ENCODE measurements at regions not wholly inside any gene's neighbourhood (a gene's known extent, or its start where the extent isn't known, plus 50 kb on each side); places are given as distances from the start of the nearest gene placed in this dataset.

DNA sequence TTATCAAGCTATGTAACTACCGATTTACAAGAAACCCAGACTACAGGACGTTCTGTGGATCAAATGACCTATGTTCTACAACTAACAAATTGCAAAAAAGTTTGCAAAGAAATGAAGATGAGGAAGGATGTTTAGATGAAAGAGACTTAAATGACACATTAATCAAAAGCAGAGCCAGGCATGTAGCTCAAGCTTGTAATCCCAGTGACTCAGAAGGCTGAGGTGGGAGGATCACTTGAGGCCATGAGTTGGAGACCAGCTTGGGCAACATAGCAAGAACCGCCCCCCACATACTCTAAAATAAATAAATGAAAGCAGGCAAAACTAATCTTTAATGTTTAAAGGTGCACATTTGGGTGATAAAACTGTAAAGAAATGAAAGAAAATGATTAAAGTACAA is 331.9 kb downstream of the BTG1 start:
- Mint-ChIP-seq H3K27ac (ENCODE audit: unreplicated experiment) (no peak overlapping the region), H3K36me3 (ENCODE audit: low read depth) (peaks cover 10% of the 10 kb centered on the region), H3K9me3 (peaks cover 7% of the 10 kb centered on the region), H3K4me1 (peaks cover 13% of the 10 kb centered on the region), H3K4me3 (no peak overlapping the region), H3K27me3 (ENCODE audit: low read depth) (no peaks in the 10 kb centered on the region)
- TF ChIP-seq, protein P1, sequence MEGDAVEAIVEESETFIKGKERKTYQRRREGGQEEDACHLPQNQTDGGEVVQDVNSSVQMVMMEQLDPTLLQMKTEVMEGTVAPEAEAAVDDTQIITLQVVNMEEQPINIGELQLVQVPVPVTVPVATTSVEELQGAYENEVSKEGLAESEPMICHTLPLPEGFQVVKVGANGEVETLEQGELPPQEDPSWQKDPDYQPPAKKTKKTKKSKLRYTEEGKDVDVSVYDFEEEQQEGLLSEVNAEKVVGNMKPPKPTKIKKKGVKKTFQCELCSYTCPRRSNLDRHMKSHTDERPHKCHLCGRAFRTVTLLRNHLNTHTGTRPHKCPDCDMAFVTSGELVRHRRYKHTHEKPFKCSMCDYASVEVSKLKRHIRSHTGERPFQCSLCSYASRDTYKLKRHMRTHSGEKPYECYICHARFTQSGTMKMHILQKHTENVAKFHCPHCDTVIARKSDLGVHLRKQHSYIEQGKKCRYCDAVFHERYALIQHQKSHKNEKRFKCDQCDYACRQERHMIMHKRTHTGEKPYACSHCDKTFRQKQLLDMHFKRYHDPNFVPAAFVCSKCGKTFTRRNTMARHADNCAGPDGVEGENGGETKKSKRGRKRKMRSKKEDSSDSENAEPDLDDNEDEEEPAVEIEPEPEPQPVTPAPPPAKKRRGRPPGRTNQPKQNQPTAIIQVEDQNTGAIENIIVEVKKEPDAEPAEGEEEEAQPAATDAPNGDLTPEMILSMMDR (conservative IDR thresholded peaks at IDR 0.05) = no peak
- DNase-seq (ENCODE audit: low read depth, low spot score) = no peak

DNA sequence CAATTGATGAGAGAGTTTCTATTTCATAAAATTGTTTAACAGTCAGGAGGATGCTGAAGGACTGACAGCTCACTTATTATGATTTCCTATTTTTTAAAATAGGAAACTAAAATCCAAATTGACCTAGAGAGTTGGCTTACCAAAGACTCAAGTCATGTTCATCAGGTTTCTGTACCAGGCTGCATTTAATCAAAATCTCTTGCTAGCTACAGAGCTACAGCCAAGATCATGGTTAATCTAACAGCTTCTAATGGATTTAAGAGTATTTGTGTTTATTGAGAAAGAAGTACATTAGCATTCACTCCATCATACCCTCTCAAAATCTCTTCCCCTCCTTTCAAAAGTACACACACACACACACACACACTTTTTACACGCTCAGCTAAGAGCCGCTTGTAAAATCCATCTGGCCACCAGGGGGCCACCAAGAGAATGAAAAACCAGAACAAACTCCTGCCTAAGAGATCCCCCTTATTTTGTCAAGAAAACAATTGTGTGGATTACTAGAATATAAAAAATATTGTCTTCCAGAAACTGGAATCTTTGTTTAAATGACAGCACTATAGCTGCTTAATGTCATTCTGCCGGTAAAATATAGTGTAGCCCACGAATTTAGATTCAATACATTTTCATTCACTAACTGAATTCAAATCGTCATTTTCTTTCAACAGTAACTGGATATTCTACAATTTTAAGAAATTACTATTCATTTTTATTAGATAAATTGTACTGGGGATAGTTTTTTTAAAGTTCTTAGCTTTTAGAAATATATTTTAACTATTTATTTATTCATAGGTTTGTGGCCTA is 334.0 kb downstream of the BTG1 start:
- no peak overlapping the region for H3K4me3 Mint-ChIP-seq
- H3K36me3 Mint-ChIP-seq (ENCODE audit: low read depth) = peaks cover 16% of the 10 kb centered on the region
- TF ChIP-seq, protein P1 (conservative IDR thresholded peaks at IDR 0.05) = peak; percentile 92
- H3K27ac Mint-ChIP-seq (ENCODE audit: unreplicated experiment) = no peak overlapping the region
- H3K4me1 Mint-ChIP-seq = no peaks in the 10 kb centered on the region
- H3K9me3 Mint-ChIP-seq = peaks cover 10% of the 10 kb centered on the region
- H3K27me3 Mint-ChIP-seq (ENCODE audit: low read depth) = no peaks in the 10 kb centered on the region
- DNase-seq (ENCODE audit: low read depth, low spot score) = peak; percentile 74

DNA sequence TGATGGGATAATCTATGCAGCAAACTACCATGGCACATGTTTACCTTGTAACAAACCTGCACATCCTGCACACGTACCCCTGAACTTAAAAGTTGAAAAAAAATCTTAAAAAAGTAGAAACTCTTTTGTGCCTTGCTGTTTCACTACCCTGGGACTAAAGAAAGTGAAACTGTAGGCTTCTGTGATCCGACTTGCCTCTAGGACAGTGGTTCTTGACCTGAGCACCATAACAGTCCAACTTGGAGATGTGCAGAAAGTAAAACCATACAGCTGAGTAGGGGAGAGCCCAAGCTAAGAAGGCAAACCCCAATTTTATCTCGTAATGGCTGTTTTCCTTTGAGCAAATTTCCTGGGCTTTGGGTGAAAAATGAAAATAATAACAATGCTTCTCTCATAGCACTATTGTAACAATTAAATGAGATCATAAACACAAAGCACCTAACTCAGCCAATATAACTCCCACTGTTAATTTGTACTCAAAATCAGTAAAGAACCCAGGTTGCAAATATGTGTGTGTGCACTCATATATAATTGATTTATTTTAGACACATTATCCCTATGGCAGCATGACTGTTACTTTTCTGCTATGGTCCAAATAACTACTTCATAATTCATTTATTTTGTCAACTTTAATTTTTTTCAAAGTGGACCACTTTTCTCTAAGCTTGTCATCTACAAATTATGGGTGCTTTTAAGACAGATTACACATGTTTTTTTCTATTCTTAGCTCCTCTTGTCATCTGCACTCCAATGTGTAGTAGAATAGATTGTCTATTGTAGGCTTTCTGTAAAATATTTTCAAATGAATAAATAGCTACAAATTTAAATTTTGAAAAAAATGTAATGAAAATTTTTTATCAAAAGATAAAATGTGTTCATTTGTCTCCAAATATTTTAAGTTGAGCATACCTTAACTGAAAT is 334.9 kb downstream of the BTG1 start:
- Mint-ChIP-seq H3K27ac (ENCODE audit: unreplicated experiment) (no peak overlapping the region), H3K4me1 (no peaks in the 10 kb centered on the region)
- TF ChIP-seq, protein P1 (conservative IDR thresholded peaks at IDR 0.05) = no peak

DNA sequence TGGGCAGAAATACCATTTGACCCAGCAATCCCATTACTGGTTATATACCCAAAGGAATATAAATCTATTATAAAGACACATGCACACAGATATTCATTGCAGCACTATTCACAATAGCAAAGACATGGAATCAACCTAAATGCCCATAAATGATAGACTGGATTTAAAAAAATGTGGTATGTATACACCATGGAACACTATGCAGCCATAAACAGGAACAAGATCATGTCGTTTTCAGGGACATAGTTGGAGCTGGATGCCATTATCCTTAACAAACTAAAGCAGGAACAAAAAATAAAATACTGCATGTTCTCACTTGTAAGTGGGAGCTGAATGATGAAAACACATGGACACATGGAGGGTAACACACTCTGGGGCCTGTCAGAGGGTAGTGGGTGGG is 335.6 kb downstream of the BTG1 start:
- H3K27me3 Mint-ChIP-seq (ENCODE audit: low read depth) = no peaks in the 10 kb centered on the region
- peaks cover 23% of the 10 kb centered on the region for H3K36me3 Mint-ChIP-seq (ENCODE audit: low read depth)
- H3K27ac Mint-ChIP-seq (ENCODE audit: unreplicated experiment) = no peak overlapping the region
- H3K9me3 Mint-ChIP-seq = peaks cover 17% of the 10 kb centered on the region
- H3K4me3 Mint-ChIP-seq = no peak overlapping the region
- no peaks in the 10 kb centered on the region for H3K4me1 Mint-ChIP-seq
- TF ChIP-seq, protein P1 (conservative IDR thresholded peaks at IDR 0.05) = no peak
- no peak for DNase-seq (ENCODE audit: low read depth, low spot score)

More for the DNA sequence above, 334.9 kb downstream of the BTG1 start:
- no peak for DNase-seq (ENCODE audit: low read depth, low spot score)
- H3K4me3 Mint-ChIP-seq = no peak overlapping the region
- H3K27me3 Mint-ChIP-seq (ENCODE audit: low read depth) = no peaks in the 10 kb centered on the region
- H3K9me3 Mint-ChIP-seq = peaks cover 15% of the 10 kb centered on the region
- peaks cover 22% of the 10 kb centered on the region for H3K36me3 Mint-ChIP-seq (ENCODE audit: low read depth)

DNA sequence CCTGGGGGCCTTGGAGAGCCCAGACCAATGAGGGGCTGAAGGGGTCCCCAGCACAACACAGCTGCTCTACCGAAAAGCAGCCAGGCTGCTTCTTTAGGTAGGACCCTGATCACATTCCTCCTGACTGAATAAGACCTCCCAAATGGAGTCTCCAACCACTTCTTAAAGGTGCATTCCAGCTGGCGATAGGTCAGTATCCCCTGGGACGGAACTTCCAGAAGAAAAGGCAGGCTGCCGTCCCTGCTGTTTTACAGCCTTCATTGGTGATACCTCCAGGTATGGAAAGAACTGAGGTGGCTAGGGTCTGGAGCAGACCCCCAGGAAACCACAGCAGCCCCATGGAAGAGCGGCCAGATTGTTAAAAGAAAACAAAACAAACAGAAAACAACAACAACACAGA is 340.6 kb downstream of the BTG1 start:
- H3K9me3 Mint-ChIP-seq = peaks cover 18% of the 10 kb centered on the region
- TF ChIP-seq, protein P1 (conservative IDR thresholded peaks at IDR 0.05) = no peak
- H3K4me3 Mint-ChIP-seq = no peak overlapping the region
- no peak for DNase-seq (ENCODE audit: low read depth, low spot score)
- peaks cover 22% of the 10 kb centered on the region for H3K36me3 Mint-ChIP-seq (ENCODE audit: low read depth)
- peak overlapping the region; percentile 40 for H3K27ac Mint-ChIP-seq (ENCODE audit: unreplicated experiment)
- peaks cover 4% of the 10 kb centered on the region for H3K4me1 Mint-ChIP-seq
- H3K27me3 Mint-ChIP-seq (ENCODE audit: low read depth) = no peaks in the 10 kb centered on the region
